ENCODE measurements at regions not wholly inside any gene's neighbourhood (a gene's known extent, or its start where the extent isn't known, plus 50 kb on each side); places are given as distances from the start of the nearest gene placed in this dataset.

DNA sequence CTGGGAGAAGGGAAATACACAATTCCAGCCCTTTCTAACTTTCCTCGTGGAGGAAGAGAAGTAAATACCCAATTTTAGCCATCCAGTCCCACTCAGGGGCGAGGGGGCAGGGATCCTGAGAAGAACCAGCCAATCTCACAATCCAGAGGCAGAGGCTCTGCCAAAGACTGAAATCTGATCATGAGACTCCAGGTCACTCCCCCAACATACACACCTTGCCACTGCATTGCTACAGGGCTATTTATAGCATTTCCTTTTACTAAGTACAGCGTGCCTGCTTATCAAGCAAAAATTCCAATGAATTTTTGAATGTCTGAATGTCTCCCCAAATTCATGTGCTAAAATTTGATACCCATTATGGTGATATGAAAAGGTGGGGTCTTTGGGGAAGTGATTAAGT lies 1687.5 kb downstream of the EFNB2 start:
- TF ChIP-seq, protein P1, sequence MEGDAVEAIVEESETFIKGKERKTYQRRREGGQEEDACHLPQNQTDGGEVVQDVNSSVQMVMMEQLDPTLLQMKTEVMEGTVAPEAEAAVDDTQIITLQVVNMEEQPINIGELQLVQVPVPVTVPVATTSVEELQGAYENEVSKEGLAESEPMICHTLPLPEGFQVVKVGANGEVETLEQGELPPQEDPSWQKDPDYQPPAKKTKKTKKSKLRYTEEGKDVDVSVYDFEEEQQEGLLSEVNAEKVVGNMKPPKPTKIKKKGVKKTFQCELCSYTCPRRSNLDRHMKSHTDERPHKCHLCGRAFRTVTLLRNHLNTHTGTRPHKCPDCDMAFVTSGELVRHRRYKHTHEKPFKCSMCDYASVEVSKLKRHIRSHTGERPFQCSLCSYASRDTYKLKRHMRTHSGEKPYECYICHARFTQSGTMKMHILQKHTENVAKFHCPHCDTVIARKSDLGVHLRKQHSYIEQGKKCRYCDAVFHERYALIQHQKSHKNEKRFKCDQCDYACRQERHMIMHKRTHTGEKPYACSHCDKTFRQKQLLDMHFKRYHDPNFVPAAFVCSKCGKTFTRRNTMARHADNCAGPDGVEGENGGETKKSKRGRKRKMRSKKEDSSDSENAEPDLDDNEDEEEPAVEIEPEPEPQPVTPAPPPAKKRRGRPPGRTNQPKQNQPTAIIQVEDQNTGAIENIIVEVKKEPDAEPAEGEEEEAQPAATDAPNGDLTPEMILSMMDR (IDR thresholded peaks at IDR 0.05; ENCODE audit: low read length): no peak
- TF ChIP-seq EZH2 (IDR thresholded peaks at IDR 0.05; ENCODE audit: borderline replicate concordance, low read length): no peak
